ENCODE measurements at regions not wholly inside any gene's neighbourhood (a gene's known extent, or its start where the extent isn't known, plus 50 kb on each side); places are given as distances from the start of the nearest gene placed in this dataset.

DNA sequence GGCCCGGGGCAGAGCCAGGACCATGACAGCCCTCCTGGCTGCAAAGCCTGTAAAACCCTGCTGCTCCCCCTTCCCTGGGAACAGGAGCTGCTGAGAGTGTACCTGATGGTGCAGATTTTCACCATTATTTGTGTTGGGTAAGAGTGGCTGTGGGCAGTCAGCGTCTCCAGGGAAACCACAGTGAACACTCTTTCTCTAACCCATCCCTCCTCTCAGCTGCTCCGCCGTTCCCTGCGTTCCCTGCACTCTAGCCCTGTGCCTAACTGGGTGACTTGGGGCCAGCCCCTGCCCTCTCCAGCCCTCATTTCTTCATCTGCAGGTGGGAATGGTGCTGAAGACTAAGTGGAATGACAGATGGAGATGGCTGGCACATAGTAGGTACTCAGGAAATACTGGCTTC lies 75.9 kb upstream of the PCBD1 start:
- TF ChIP-seq SIN3A (IDR thresholded peaks at IDR 0.05; ENCODE audit: borderline replicate concordance, insufficient read depth, low read length) (no peak), POLR2AphosphoS5 (IDR thresholded peaks at IDR 0.05; ENCODE audit: low read depth, low read length) (no peak), FOXP2 (optimal IDR thresholded peaks at IDR 0.05; ENCODE audit: borderline replicate concordance, extremely low read depth, extremely low read length, insufficient read depth) (no peak), TAF1 (IDR thresholded peaks at IDR 0.05; ENCODE audit: borderline replicate concordance, insufficient read depth, low read length) (no peak), REST (IDR thresholded peaks at IDR 0.05; ENCODE audit: insufficient read depth in 1 of 2, low read depth in 2 of 2, low read length in 2 of 2) (no peak)

- TF ChIP-seq TAF1 (IDR thresholded peaks at IDR 0.05; ENCODE audit: borderline replicate concordance, insufficient read depth, low read length): no peak
- TF ChIP-seq REST (IDR thresholded peaks at IDR 0.05; ENCODE audit: insufficient read depth in 1 of 2, low read depth in 2 of 2, low read length in 2 of 2): no peak
Measured at GRCh38 chr10:70964881-70965280, 76.5 kb upstream of the PCBD1 start.

GRCh38 chr10:70965566-70965965 lies 77.2 kb upstream of the PCBD1 start:
- TF ChIP-seq TAF1 (IDR thresholded peaks at IDR 0.05; ENCODE audit: borderline replicate concordance, insufficient read depth, low read length) (no peak), SIN3A (IDR thresholded peaks at IDR 0.05; ENCODE audit: borderline replicate concordance, insufficient read depth, low read length) (no peak), REST (IDR thresholded peaks at IDR 0.05; ENCODE audit: insufficient read depth in 1 of 2, low read depth in 2 of 2, low read length in 2 of 2) (no peak), POLR2AphosphoS5 (IDR thresholded peaks at IDR 0.05; ENCODE audit: low read depth, low read length) (no peak), FOXP2 (optimal IDR thresholded peaks at IDR 0.05; ENCODE audit: borderline replicate concordance, extremely low read depth, extremely low read length, insufficient read depth) (no peak)

DNA sequence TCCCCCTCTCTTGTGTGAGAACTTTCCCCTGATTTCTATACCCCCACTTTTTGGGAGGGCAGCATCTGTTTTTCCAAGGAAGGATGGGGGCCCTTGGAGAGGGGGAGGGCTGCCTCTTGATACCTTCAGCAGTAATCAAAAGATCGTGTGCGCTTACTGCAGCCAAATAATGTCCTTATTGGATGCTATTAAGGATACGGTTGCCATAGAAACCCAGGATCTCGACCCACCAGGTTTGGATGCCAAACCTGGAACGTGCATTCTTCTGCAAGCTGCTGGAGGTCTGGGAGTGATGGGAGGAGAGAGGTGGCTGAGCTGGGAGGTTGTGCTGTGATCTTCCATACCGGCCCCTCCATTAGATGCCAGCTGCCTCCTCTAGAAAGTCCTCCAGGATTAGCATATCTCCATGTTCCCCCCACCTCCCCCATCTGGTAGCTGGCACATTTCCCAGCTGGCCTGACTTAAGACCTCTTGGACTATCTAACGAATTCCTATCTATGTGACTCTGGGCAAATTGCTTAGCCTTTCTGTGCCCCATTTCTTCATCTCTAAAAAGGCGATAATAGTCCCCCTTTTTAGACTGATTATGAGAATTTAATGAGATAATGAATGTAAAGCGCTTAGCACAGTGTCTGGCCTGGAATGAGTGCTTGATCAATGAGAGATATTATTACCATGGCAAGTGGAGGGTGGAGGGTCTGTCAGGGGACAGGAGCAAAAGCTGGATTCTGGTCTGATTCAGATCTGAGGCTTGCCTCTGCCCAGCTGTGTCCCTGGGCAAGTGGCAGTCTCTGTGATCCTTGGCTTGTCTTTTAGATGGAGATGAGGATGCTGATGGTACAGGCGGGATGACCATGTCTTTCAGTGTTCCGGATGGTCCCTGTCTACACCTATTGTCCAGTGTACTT lies 78.5 kb upstream of the PCBD1 start:
- no peak for TF ChIP-seq TAF1 (IDR thresholded peaks at IDR 0.05; ENCODE audit: borderline replicate concordance, insufficient read depth, low read length)
- TF ChIP-seq REST (IDR thresholded peaks at IDR 0.05; ENCODE audit: insufficient read depth in 1 of 2, low read depth in 2 of 2, low read length in 2 of 2): no peak
- no peak for TF ChIP-seq SIN3A (IDR thresholded peaks at IDR 0.05; ENCODE audit: borderline replicate concordance, insufficient read depth, low read length)
- no peak for TF ChIP-seq FOXP2 (optimal IDR thresholded peaks at IDR 0.05; ENCODE audit: borderline replicate concordance, extremely low read depth, extremely low read length, insufficient read depth)
- no peak for TF ChIP-seq POLR2AphosphoS5 (IDR thresholded peaks at IDR 0.05; ENCODE audit: low read depth, low read length)

Data from PFSK-1 (cell line).